ENCODE measurements at regions not wholly inside any gene's neighbourhood (a gene's known extent, or its start where the extent isn't known, plus 50 kb on each side); places are given as distances from the start of the nearest gene placed in this dataset.

GRCh38 chr10:83233691-83234090, 905.6 kb upstream of the GHITM start:
- TF ChIP-seq CTCF (IDR thresholded peaks at IDR 0.05) (no peak), POLR2A (IDR thresholded peaks at IDR 0.05; ENCODE audit: low read depth) (no peak), POLR2AphosphoS5 (IDR thresholded peaks at IDR 0.05) (no peak)
